ENCODE measurements at regions not wholly inside any gene's neighbourhood (a gene's known extent, or its start where the extent isn't known, plus 50 kb on each side); places are given as distances from the start of the nearest gene placed in this dataset.

- in situ Hi-C loops (cut with MboI; ENCODE audit: low sequenced_read_pairs, unreplicated experiment): no loop called here
- DNase-seq (ENCODE audit: low spot score): no peak
- TF ChIP-seq CTCF (IDR thresholded peaks at IDR 0.05; ENCODE audit: borderline replicate concordance, control extremely low read depth, extremely low read depth, insufficient read depth, missing control alignments): no peak
Measured at GRCh38 chr5:86442036-86442745, 175.6 kb upstream of the COX7C start.

- no peak for TF ChIP-seq CTCF (IDR thresholded peaks at IDR 0.05; ENCODE audit: borderline replicate concordance, control extremely low read depth, extremely low read depth, insufficient read depth, missing control alignments)
- in situ Hi-C loops (cut with MboI; ENCODE audit: low sequenced_read_pairs, unreplicated experiment): no loop called here
- no peak for DNase-seq (ENCODE audit: low spot score)
Measured at GRCh38 chr5:86447362-86447761, 170.4 kb upstream of the COX7C start.

- no peak for TF ChIP-seq CTCF (IDR thresholded peaks at IDR 0.05; ENCODE audit: borderline replicate concordance, control extremely low read depth, extremely low read depth, insufficient read depth, missing control alignments)
- no peak for DNase-seq (ENCODE audit: low spot score)
- in situ Hi-C loops (cut with MboI; ENCODE audit: low sequenced_read_pairs, unreplicated experiment): no loop called here
Measured at GRCh38 chr5:86452251-86452650, 165.5 kb upstream of the COX7C start.

GRCh38 chr5:86460519-86460918 is 157.2 kb upstream of the COX7C start:
- no peak for TF ChIP-seq CTCF (IDR thresholded peaks at IDR 0.05; ENCODE audit: borderline replicate concordance, control extremely low read depth, extremely low read depth, insufficient read depth, missing control alignments)
- in situ Hi-C loops (cut with MboI; ENCODE audit: low sequenced_read_pairs, unreplicated experiment): no loop called here

GRCh38 chr5:86461169-86461956 is 156.4 kb upstream of the COX7C start:
- DNase-seq (ENCODE audit: low spot score): no peak
- in situ Hi-C loops (cut with MboI; ENCODE audit: low sequenced_read_pairs, unreplicated experiment): no loop called here
- TF ChIP-seq CTCF (IDR thresholded peaks at IDR 0.05; ENCODE audit: borderline replicate concordance, control extremely low read depth, extremely low read depth, insufficient read depth, missing control alignments): no peak

More at GRCh38 chr5:86460519-86460918, 157.2 kb upstream of the COX7C start:
- DNase-seq (ENCODE audit: low spot score): no peak

GRCh38 chr5:86463339-86463738 is 154.4 kb upstream of the COX7C start:
- DNase-seq (ENCODE audit: low spot score): no peak
- TF ChIP-seq CTCF (IDR thresholded peaks at IDR 0.05; ENCODE audit: borderline replicate concordance, control extremely low read depth, extremely low read depth, insufficient read depth, missing control alignments): no peak
- in situ Hi-C loops (cut with MboI; ENCODE audit: low sequenced_read_pairs, unreplicated experiment): no loop called here
